ENCODE measurements at regions not wholly inside any gene's neighbourhood (a gene's known extent, or its start where the extent isn't known, plus 50 kb on each side); places are given as distances from the start of the nearest gene placed in this dataset.

GRCh38 chr12:91994208-91994797 is 151.3 kb downstream of the BTG1 start:
- no peak for DNase-seq

GRCh38 chr12:91993287-91994017 is 152.2 kb downstream of the BTG1 start:
- no peak for DNase-seq

GRCh38 chr12:91991399-91992187 is 154.1 kb downstream of the BTG1 start:
- no peak for DNase-seq

GRCh38 chr12:91990525-91990924 is 155.1 kb downstream of the BTG1 start:
- no peak for DNase-seq

- DNase-seq, result no peak
Observed at GRCh38 chr12:91989143-91989542, 156.5 kb downstream of the BTG1 start.

GRCh38 chr12:91988086-91988923 is 157.3 kb downstream of the BTG1 start:
- DNase-seq, result no peak

- DNase-seq, result no peak
Observed at GRCh38 chr12:91986084-91986483, 159.6 kb downstream of the BTG1 start.

GRCh38 chr12:91985002-91985787 is 160.5 kb downstream of the BTG1 start:
- no peak for DNase-seq

GRCh38 chr12:91984556-91984955 is 161.1 kb downstream of the BTG1 start:
- DNase-seq, result no peak

GRCh38 chr12:91983935-91984334 is 161.7 kb downstream of the BTG1 start:
- DNase-seq, result no peak

- no peak for DNase-seq
Observed at GRCh38 chr12:91982946-91983345, 162.7 kb downstream of the BTG1 start.

GRCh38 chr12:91980389-91980821 is 165.2 kb downstream of the BTG1 start:
- no peak for DNase-seq

- DNase-seq, result no peak
Observed at GRCh38 chr12:91978143-91978542, 167.5 kb downstream of the BTG1 start.

- DNase-seq, result no peak
Observed at GRCh38 chr12:91975891-91976290, 169.8 kb downstream of the BTG1 start.

- DNase-seq, result peak in 1 of 2 experiments; percentile 6
Observed at GRCh38 chr12:91974541-91975085, 171.0 kb downstream of the BTG1 start.

GRCh38 chr12:91973813-91974212 is 171.8 kb downstream of the BTG1 start:
- DNase-seq, result no peak

- DNase-seq, result no peak
Observed at GRCh38 chr12:91972896-91973295, 172.8 kb downstream of the BTG1 start.

- no peak for DNase-seq
Observed at GRCh38 chr12:91968777-91969171, 176.9 kb downstream of the BTG1 start.

- no peak for DNase-seq
Observed at GRCh38 chr12:91968076-91968776, 177.4 kb downstream of the BTG1 start.

GRCh38 chr12:91967590-91967989 is 178.1 kb downstream of the BTG1 start:
- DNase-seq, result no peak

- no peak for DNase-seq
Observed at GRCh38 chr12:91965781-91966180, 179.9 kb downstream of the BTG1 start.
